Psoas muscle (tissue), 7 donors: ENCODE measurements at regions not wholly inside any gene's neighbourhood (a gene's known extent, or its start where the extent isn't known, plus 50 kb on each side); places are given as distances from the start of the nearest gene placed in this dataset.

ENCODE experiments used
- ATAC-seq, 4 donors: fragments of 200-7000 bp; cut with Tn5 transposase; one replicate each; pipeline ENCODE4 v1.9.1; 2020; ENCODE audit warnings: moderate library complexity in 3 of 4, mild to moderate bottlenecking in 2 of 4
- DNase-seq, 2 donors: peaks; one replicate each; pipeline ENCODE4 v3.0.0-alpha.2; 2020
- H3K27ac ChIP-seq: fragments of 200-600 bp; one replicate; pipeline ENCODE4 v1.8.0; 2022
- H3K27me3 ChIP-seq, 3 donors: fragments of 200-600 bp in 1 of 3; one replicate each; pipeline versions ENCODE4 v1.6.1 to v1.8.0; 2013 to 2022; ENCODE audit warnings: low read length in 2 of 3, mild to moderate bottlenecking in 2 of 3, moderate library complexity in 1 of 3; ENCODE audit not compliant: insufficient read depth in 3 of 3
- H3K36me3 ChIP-seq, 2 donors: fragments of 200-600 bp in 1 of 2; one replicate each; pipeline versions ENCODE4 v1.6.1 to v1.8.0; 2013 to 2022; ENCODE audit warnings: low read depth in 1 of 2, mild to moderate bottlenecking in 1 of 2, moderate library complexity in 1 of 2; ENCODE audit not compliant: insufficient read depth in 1 of 2
- H3K4me1 ChIP-seq: fragments of 200-600 bp; one replicate; pipeline ENCODE4 v1.8.0; 2022
- H3K4me3 ChIP-seq: fragments of 200-600 bp; one replicate; pipeline ENCODE4 v1.8.0; 2022; ENCODE audit warnings: mild to moderate bottlenecking
- H3K9me3 ChIP-seq: fragments of 200-600 bp; one replicate; pipeline ENCODE4 v1.8.0; 2022
- CTCF ChIP-seq: fragments of 200-600 bp; IDR thresholded peaks from one replicate; pipeline ENCODE4 v1.8.0; 2022; ENCODE audit warnings: antibody characterized with exemption
- WGBS, 3 donors: extraction: QIAGEN DNeasy Blood & Tissue Kit; methylation state at CpG; one replicate each; pipeline versions ENCODE4 v1.1.6 to v1.1.7; 2013; 5-methylcytosine and 5-hydroxymethylcytosine counted together
- intact Hi-C, 2 donors: fragments of 100-400 bp; cut with DNase I; formaldehyde crosslinking; loops; one replicate each; pipeline versions ENCODE4 v1.11.0 to v1.14.2; 2022
- donor health status: healthy with polysubstance abuse.
- donor health status: DM: no; HTN: no; CAD: no; lungs with moderate emphysema.
- donor health status: Bipolar disorder and iron deficiency.
- donor health status: healthy.
- donor health status: DM: yes; HTN: yes; CAD: no.
- donor health status: DM: no; HTN: no; CAD: no.
- donor health status: DM: yes; HTN: yes; CAD: no.

GRCh38 chr3:161555320-161555719 is 58.7 kb downstream of the OTOL1 start:
- Histone ChIP-seq H3K4me3 (no peak overlapping the region), H3K27ac (no peak overlapping the region), H3K27me3 (no peaks in the 10 kb centered on the region), H3K4me1 (no peaks in the 10 kb centered on the region), H3K36me3 (no peaks in the 10 kb centered on the region), H3K9me3 (no peaks in the 10 kb centered on the region)
- WGBS, 3 donors = 89 to 90% (median 89%) methylated on average over 3 of the region's 3 CpGs
- ATAC-seq (no peak), DNase-seq (no peak)
- no peak for TF ChIP-seq CTCF
- intact Hi-C loops = no loop called here

GRCh38 chr3:161556533-161556932 is 59.9 kb downstream of the OTOL1 start:
- DNase-seq (no peak), ATAC-seq (no peak)
- H3K4me3 ChIP-seq = no peak overlapping the region
- H3K9me3 ChIP-seq = no peaks in the 10 kb centered on the region
- intact Hi-C loops = no loop called here
- no peaks in the 10 kb centered on the region for H3K36me3 ChIP-seq
- H3K27ac ChIP-seq = no peak overlapping the region
- H3K27me3 ChIP-seq = no peaks in the 10 kb centered on the region
- WGBS, 3 donors = 69 to 74% (median 72%) methylated on average over 3 of the region's 3 CpGs
- no peak for TF ChIP-seq CTCF
- H3K4me1 ChIP-seq = no peaks in the 10 kb centered on the region

GRCh38 chr3:161556941-161557340 is 60.3 kb downstream of the OTOL1 start:
- 40 to 50% (median 48%) methylated on average over 1 of the region's 1 CpG for WGBS, 3 donors
- H3K27ac ChIP-seq = no peak overlapping the region
- intact Hi-C loops = no loop called here
- no peaks in the 10 kb centered on the region for H3K27me3 ChIP-seq
- no peak overlapping the region for H3K4me3 ChIP-seq
- no peaks in the 10 kb centered on the region for H3K9me3 ChIP-seq
- TF ChIP-seq CTCF = no peak
- no peaks in the 10 kb centered on the region for H3K36me3 ChIP-seq
- no peak for ATAC-seq
- DNase-seq = no peak
- H3K4me1 ChIP-seq = no peaks in the 10 kb centered on the region

GRCh38 chr3:161557445-161558150 is 61.0 kb downstream of the OTOL1 start:
- no peaks in the 10 kb centered on the region for H3K9me3 ChIP-seq
- intact Hi-C loops = no loop called here
- no peaks in the 10 kb centered on the region for H3K36me3 ChIP-seq
- H3K4me3 ChIP-seq = no peak overlapping the region
- H3K4me1 ChIP-seq = no peaks in the 10 kb centered on the region
- WGBS, 3 donors = 60 to 70% (median 64%) methylated on average over 5 of the region's 5 CpGs
- DNase-seq = no peak
- ATAC-seq = no peak
- TF ChIP-seq CTCF = no peak
- H3K27me3 ChIP-seq = no peaks in the 10 kb centered on the region
- H3K27ac ChIP-seq = no peak overlapping the region

GRCh38 chr3:161558236-161558635 is 61.6 kb downstream of the OTOL1 start:
- Histone ChIP-seq H3K4me3 (no peak overlapping the region), H3K9me3 (no peaks in the 10 kb centered on the region), H3K27ac (no peak overlapping the region), H3K4me1 (no peaks in the 10 kb centered on the region), H3K27me3 (no peaks in the 10 kb centered on the region), H3K36me3 (no peaks in the 10 kb centered on the region)
- peak in 1 of 4 donors; percentile 15 for ATAC-seq
- intact Hi-C loops = no loop called here
- no peak for TF ChIP-seq CTCF
- DNase-seq = peak in 1 of 2 donors; percentile 15
- WGBS, 3 donors = 21 to 26% (median 25%) methylated on average over 4 of the region's 4 CpGs
